GM13977 (cell line): ENCODE measurements at regions not wholly inside any gene's neighbourhood (a gene's known extent, or its start where the extent isn't known, plus 50 kb on each side); places are given as distances from the start of the nearest gene placed in this dataset.

ENCODE experiments used
- DNase-seq: peaks from one replicate; pipeline ENCODE4 v3.0.0; 2012; ENCODE audit warnings: low spot score
- CTCF ChIP-seq: IDR thresholded peaks from 2 replicates; pipeline ENCODE4 v1.5.1; 2012; ENCODE audit warnings: mild to moderate bottlenecking, control low read depth; ENCODE audit not compliant: insufficient read depth; ENCODE audit errors: extremely low read depth, missing control alignments
- in situ Hi-C: fragments of 300-500 bp; cut with MboI; formaldehyde crosslinking; loops from one replicate; pipeline ENCODE4 v1.12.0; 2022; ENCODE audit warnings: low sequenced_read_pairs, low pct_unique_long_range_greater_than_20kb, mixed read lengths, inconsistent platforms; ENCODE audit not compliant: unreplicated experiment

- in situ Hi-C loops = no loop called here
- no peak for DNase-seq
- no peak for TF ChIP-seq CTCF
Observed at GRCh38 chr1:22327411-22327810, 124.2 kb upstream of the ZBTB40 start.

- no peak for DNase-seq
- TF ChIP-seq CTCF = no peak
- in situ Hi-C loops = no loop called here
Observed at GRCh38 chr1:22328331-22329147, 123.1 kb upstream of the ZBTB40 start.

GRCh38 chr1:22329148-22329515 lies 122.5 kb upstream of the ZBTB40 start:
- no peak for DNase-seq
- in situ Hi-C loops = no loop called here
- TF ChIP-seq CTCF = no peak

GRCh38 chr1:22330092-22330759 lies 121.4 kb upstream of the ZBTB40 start:
- no peak for DNase-seq
- in situ Hi-C loops = no loop called here
- TF ChIP-seq CTCF = no peak

GRCh38 chr1:22330760-22331119 lies 120.9 kb upstream of the ZBTB40 start:
- in situ Hi-C loops = no loop called here
- DNase-seq = no peak
- no peak for TF ChIP-seq CTCF

- DNase-seq = no peak
- in situ Hi-C loops = no loop called here
- no peak for TF ChIP-seq CTCF
Observed at GRCh38 chr1:22331618-22332423, 119.8 kb upstream of the ZBTB40 start.
